ENCODE measurements at regions not wholly inside any gene's neighbourhood (a gene's known extent, or its start where the extent isn't known, plus 50 kb on each side); places are given as distances from the start of the nearest gene placed in this dataset.

DNA sequence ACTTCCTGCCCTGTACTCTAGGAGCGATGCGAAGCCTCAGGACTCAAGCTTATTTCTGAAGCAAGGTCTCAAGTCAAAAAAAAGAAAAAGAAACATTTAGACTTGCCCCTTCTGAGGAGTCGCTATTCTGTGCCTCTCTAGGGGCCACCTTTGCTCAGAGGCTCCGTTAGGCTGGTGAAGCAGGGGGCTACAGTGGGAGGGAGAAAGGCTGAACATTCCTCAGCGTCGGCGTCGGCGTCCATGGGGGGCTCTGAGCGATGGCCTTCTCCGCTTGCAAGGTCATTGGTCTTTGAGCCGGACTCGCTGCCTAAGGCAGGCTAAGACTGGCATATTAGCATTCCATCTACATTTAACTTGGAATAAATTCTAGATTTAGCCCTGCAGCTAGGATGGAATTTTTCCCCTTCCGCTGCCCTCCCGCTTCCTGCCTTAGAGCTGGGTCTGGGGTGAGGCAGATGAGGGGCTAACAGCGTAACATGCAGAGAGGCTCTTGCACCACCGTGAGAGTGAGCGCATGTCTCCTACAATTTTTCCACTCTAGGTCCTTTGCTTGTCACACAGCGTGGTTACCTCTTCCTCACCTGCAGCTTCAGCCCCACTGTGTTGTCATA, 53.6 kb upstream of the ATL2 start (continued):
- TF ChIP-seq, protein P1, sequence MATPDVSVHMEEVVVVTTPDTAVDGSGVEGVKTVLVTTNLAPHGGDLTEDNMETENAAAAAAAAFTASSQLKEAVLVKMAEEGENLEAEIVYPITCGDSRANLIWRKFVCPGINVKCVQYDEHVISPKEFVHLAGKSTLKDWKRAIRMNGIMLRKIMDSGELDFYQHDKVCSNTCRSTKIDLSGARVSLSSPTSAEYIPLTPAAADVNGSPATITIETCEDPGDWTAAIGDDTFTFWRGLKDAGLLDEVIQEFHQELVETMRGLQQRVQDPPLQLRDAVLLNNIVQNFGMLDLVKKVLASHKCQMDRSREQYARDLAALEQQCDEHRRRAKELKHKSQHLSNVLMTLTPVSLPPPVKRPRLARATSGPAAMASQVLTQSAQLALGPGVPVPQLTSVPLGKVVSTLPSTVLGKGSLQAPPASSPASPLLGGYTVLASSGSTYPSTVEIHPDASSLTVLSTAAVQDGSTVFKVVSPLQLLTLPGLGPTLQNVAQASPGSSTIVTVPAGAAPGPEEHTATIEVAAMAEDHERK (CRISPR knock-in tag; IDR thresholded peaks at IDR 0.05; ENCODE audit: low read depth) = no peak
- TF ChIP-seq KLF6 (CRISPR knock-in tag; IDR thresholded peaks at IDR 0.05) (no peak), KLF12 (CRISPR knock-in tag; IDR thresholded peaks at IDR 0.05; ENCODE audit: borderline replicate concordance) (no peak), ZNF20 (CRISPR knock-in tag; IDR thresholded peaks at IDR 0.05) (no peak), PAF1 (CRISPR knock-in tag; IDR thresholded peaks at IDR 0.05) (no peak)
- TF ChIP-seq, protein P2, sequence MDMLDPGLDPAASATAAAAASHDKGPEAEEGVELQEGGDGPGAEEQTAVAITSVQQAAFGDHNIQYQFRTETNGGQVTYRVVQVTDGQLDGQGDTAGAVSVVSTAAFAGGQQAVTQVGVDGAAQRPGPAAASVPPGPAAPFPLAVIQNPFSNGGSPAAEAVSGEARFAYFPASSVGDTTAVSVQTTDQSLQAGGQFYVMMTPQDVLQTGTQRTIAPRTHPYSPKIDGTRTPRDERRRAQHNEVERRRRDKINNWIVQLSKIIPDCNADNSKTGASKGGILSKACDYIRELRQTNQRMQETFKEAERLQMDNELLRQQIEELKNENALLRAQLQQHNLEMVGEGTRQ (IDR thresholded peaks at IDR 0.05; ENCODE audit: low read depth, low read length) = no peak
- TF ChIP-seq, protein P2 (CRISPR knock-in tag; IDR thresholded peaks at IDR 0.05; ENCODE audit: borderline replicate concordance) = no peak
- TF ChIP-seq, protein P3, sequence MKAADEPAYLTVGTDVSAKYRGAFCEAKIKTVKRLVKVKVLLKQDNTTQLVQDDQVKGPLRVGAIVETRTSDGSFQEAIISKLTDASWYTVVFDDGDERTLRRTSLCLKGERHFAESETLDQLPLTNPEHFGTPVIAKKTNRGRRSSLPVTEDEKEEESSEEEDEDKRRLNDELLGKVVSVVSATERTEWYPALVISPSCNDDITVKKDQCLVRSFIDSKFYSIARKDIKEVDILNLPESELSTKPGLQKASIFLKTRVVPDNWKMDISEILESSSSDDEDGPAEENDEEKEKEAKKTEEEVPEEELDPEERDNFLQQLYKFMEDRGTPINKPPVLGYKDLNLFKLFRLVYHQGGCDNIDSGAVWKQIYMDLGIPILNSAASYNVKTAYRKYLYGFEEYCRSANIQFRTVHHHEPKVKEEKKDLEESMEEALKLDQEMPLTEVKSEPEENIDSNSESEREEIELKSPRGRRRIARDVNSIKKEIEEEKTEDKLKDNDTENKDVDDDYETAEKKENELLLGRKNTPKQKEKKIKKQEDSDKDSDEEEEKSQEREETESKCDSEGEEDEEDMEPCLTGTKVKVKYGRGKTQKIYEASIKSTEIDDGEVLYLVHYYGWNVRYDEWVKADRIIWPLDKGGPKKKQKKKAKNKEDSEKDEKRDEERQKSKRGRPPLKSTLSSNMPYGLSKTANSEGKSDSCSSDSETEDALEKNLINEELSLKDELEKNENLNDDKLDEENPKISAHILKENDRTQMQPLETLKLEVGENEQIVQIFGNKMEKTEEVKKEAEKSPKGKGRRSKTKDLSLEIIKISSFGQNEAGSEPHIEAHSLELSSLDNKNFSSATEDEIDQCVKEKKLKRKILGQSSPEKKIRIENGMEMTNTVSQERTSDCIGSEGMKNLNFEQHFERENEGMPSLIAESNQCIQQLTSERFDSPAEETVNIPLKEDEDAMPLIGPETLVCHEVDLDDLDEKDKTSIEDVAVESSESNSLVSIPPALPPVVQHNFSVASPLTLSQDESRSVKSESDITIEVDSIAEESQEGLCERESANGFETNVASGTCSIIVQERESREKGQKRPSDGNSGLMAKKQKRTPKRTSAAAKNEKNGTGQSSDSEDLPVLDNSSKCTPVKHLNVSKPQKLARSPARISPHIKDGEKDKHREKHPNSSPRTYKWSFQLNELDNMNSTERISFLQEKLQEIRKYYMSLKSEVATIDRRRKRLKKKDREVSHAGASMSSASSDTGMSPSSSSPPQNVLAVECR (CRISPR knock-in tag; IDR thresholded peaks at IDR 0.05; ENCODE audit: borderline replicate concordance) = no peak
- TF ChIP-seq, protein P4, sequence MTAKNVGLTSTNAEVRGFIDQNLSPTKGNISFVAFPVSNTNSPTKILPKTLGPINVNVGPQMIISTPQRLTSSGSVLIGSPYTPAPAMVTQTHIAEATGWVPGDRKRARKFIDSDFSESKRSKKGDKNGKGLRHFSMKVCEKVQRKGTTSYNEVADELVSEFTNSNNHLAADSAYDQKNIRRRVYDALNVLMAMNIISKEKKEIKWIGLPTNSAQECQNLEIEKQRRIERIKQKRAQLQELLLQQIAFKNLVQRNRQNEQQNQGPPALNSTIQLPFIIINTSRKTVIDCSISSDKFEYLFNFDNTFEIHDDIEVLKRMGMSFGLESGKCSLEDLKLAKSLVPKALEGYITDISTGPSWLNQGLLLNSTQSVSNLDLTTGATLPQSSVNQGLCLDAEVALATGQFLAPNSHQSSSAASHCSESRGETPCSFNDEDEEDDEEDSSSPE (CRISPR knock-in tag; IDR thresholded peaks at IDR 0.05) = no peak
